Progenitor cell of endocrine pancreas (in vitro differentiated cells): ENCODE measurements at regions not wholly inside any gene's neighbourhood (a gene's known extent, or its start where the extent isn't known, plus 50 kb on each side); places are given as distances from the start of the nearest gene placed in this dataset.
"Not testable (repeated sequence)": the region's sequence is repeated elsewhere in the genome, so short reads cannot be mapped to it uniquely, and the experiment has no call there.

Experiments
- DNase-seq: peaks from one replicate; pipeline ENCODE4 v3.0.0; 2021; ENCODE audit warnings: low spot score; ENCODE audit not compliant: unreplicated experiment
- H3K27ac Mint-ChIP-seq: 2 replicates; pipeline ENCODE4 v1.8.0; 2021; ENCODE audit warnings: mild to moderate bottlenecking, moderate library complexity, mixed read lengths
- H3K27me3 Mint-ChIP-seq: 2 replicates; pipeline ENCODE4 v1.8.0; 2021; ENCODE audit warnings: mixed read lengths
- H3K36me3 Mint-ChIP-seq: 2 replicates; pipeline ENCODE4 v1.8.0; 2022; ENCODE audit warnings: mixed read lengths; ENCODE audit not compliant: insufficient read depth
- H3K4me1 Mint-ChIP-seq: 2 replicates; pipeline ENCODE4 v1.8.0; 2021; ENCODE audit warnings: low read depth, mixed read lengths
- H3K4me3 Mint-ChIP-seq: 2 replicates; pipeline ENCODE4 v1.8.0; 2021; ENCODE audit warnings: low read depth, mild to moderate bottlenecking, moderate library complexity, mixed read lengths
- H3K9me3 Mint-ChIP-seq: 2 replicates; pipeline ENCODE4 v1.8.0; 2021; ENCODE audit warnings: low read depth, mixed read lengths
- TF ChIP-seq, protein P1 (sequence below): fragments of 200-600 bp; sonication (generic); IDR thresholded peaks from one replicate; pipeline ENCODE4 v1.5.0; 2021; ENCODE audit warnings: antibody characterized with exemption, mild to moderate bottlenecking; ENCODE audit not compliant: unreplicated experiment

- Mint-ChIP-seq H3K4me3 (no peak overlapping the region), H3K4me1 (no peaks in the 10 kb centered on the region), H3K9me3 (peaks cover 24% of the 10 kb centered on the region), H3K27ac (no peak overlapping the region), H3K36me3 (no peaks in the 10 kb centered on the region), H3K27me3 (peaks cover 16% of the 10 kb centered on the region)
- TF ChIP-seq, protein P1, sequence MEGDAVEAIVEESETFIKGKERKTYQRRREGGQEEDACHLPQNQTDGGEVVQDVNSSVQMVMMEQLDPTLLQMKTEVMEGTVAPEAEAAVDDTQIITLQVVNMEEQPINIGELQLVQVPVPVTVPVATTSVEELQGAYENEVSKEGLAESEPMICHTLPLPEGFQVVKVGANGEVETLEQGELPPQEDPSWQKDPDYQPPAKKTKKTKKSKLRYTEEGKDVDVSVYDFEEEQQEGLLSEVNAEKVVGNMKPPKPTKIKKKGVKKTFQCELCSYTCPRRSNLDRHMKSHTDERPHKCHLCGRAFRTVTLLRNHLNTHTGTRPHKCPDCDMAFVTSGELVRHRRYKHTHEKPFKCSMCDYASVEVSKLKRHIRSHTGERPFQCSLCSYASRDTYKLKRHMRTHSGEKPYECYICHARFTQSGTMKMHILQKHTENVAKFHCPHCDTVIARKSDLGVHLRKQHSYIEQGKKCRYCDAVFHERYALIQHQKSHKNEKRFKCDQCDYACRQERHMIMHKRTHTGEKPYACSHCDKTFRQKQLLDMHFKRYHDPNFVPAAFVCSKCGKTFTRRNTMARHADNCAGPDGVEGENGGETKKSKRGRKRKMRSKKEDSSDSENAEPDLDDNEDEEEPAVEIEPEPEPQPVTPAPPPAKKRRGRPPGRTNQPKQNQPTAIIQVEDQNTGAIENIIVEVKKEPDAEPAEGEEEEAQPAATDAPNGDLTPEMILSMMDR: peak; percentile 55
- DNase-seq: no peak
Observed at GRCh38 chr7:65477326-65477725, 103.7 kb downstream of the ZNF92 start.

GRCh38 chr7:65489260-65489767 lies 115.7 kb downstream of the ZNF92 start:
- peaks cover 16% of the 10 kb centered on the region for H3K9me3 Mint-ChIP-seq
- H3K27me3 Mint-ChIP-seq: peaks cover 7% of the 10 kb centered on the region
- H3K27ac Mint-ChIP-seq: peak overlapping the region; percentile 29
- DNase-seq: no peak
- no peak overlapping the region for H3K4me3 Mint-ChIP-seq
- TF ChIP-seq, protein P1: no peak
- H3K36me3 Mint-ChIP-seq: peaks cover 8% of the 10 kb centered on the region
- no peaks in the 10 kb centered on the region for H3K4me1 Mint-ChIP-seq

DNA sequence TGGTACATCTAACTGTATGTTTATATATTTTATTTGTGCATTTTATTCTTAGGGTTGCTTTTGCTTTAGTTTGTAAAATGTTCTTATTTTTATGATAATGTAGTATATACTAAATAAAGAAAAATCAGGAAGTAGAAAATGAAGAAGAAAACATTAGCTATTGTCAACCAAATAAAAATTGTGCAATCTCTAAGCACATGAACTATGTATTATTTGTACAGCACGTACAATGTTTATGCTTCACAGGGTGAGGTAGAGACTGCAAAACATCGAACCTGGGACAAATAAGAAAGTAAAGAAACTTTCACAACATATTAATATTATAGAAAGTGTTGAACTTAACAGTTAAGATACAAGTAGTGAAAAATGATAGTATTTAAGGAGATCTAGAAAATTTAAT lies 123.0 kb downstream of the ZNF92 start:
- peaks cover 42% of the 10 kb centered on the region for H3K27me3 Mint-ChIP-seq

DNA sequence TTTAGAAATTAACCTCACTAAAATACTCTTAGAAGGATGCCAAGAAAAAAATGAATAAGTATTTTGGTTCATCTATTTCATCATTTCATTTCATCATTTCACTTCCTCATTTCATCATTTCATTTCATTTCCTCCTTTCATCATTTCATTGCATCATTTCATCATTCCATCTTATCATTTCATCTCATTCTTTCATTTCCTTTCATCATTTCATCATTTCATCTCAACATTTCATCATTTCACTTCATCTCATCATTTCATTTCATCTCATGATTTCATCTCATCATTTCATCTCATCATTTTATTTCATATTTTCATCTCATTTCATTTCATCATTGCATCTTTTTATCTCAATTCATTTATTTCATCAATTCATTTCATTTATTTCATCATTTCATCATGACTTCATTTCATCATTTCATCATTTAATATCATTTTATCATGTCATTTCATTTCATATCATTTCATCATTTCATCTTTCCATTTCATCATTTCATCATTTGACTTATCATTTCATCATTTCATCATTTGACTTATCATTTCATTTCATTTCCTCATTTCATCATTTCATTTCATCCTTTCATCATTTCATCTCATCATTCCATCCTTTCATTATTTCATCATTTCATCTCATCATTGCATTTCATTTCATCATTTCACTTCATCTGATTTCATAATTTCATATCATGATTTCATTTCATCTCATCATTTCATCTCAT lies 129.9 kb downstream of the ZNF92 start:
- H3K9me3 Mint-ChIP-seq: no peaks in the 10 kb centered on the region
- no peak for DNase-seq
- TF ChIP-seq, protein P1: no peak
- H3K36me3 Mint-ChIP-seq: no peaks in the 10 kb centered on the region
- H3K27ac Mint-ChIP-seq: no peak overlapping the region
- H3K4me3 Mint-ChIP-seq: no peak overlapping the region
- H3K27me3 Mint-ChIP-seq: peaks cover 18% of the 10 kb centered on the region
- no peaks in the 10 kb centered on the region for H3K4me1 Mint-ChIP-seq

More for the DNA sequence above, 123.0 kb downstream of the ZNF92 start:
- H3K27ac Mint-ChIP-seq, DNase-seq, H3K4me1 Mint-ChIP-seq, H3K36me3 Mint-ChIP-seq, H3K4me3 Mint-ChIP-seq, H3K9me3 Mint-ChIP-seq: not testable (repeated sequence)

DNA sequence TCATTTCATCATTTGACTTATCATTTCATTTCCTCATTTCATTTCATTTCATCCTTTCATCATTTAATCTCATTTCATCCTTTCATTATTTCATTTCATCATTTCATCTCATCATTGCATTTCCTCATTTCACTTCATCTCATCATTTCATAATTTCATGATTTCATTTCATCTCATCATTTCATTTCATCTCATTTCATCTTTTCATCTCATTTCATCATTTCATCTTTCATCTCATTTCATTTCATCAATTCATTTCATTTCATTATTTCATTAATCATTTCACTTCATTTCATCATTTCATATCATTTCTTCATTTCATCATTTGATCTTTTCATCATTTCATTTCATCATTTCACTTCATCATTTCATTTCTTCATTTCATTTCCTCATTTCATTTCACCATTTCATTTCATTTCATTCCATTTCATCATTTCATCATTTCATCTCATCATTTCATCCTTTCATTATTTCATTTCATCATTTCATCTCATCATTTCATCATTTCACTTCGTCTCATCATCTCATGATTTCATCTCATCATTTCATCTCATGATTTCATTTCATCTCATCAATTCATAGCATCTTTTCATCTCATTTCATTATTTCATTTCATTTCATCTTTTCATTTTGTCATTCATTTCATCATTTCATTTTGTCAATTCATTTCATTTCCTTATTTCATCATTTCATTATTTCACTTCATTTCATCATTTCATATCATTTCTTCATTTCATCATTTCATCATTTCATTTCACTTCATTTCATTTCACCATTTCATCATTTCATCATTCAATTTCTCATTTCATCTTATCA lies 131.1 kb downstream of the ZNF92 start:
- not testable (repeated sequence) for H3K9me3 Mint-ChIP-seq, DNase-seq, H3K36me3 Mint-ChIP-seq

GRCh38 chr7:65505320-65505633 lies 131.6 kb downstream of the ZNF92 start:
- H3K27ac Mint-ChIP-seq, H3K9me3 Mint-ChIP-seq, H3K36me3 Mint-ChIP-seq, DNase-seq, H3K4me3 Mint-ChIP-seq, H3K4me1 Mint-ChIP-seq: not testable (repeated sequence)
- H3K27me3 Mint-ChIP-seq: peaks cover 14% of the 10 kb centered on the region

More for the DNA sequence above, 131.1 kb downstream of the ZNF92 start:
- not testable (repeated sequence) for H3K4me1 Mint-ChIP-seq, H3K4me3 Mint-ChIP-seq, H3K27ac Mint-ChIP-seq
- H3K27me3 Mint-ChIP-seq: peaks cover 11% of the 10 kb centered on the region

- not testable (repeated sequence) for H3K4me3 Mint-ChIP-seq, H3K9me3 Mint-ChIP-seq, H3K27ac Mint-ChIP-seq, H3K4me1 Mint-ChIP-seq, H3K36me3 Mint-ChIP-seq, DNase-seq
- H3K27me3 Mint-ChIP-seq: peaks cover 26% of the 10 kb centered on the region
Observed at GRCh38 chr7:65508581-65509367, 135.1 kb downstream of the ZNF92 start.
